ENCODE measurements at regions not wholly inside any gene's neighbourhood (a gene's known extent, or its start where the extent isn't known, plus 50 kb on each side); places are given as distances from the start of the nearest gene placed in this dataset.

DNA sequence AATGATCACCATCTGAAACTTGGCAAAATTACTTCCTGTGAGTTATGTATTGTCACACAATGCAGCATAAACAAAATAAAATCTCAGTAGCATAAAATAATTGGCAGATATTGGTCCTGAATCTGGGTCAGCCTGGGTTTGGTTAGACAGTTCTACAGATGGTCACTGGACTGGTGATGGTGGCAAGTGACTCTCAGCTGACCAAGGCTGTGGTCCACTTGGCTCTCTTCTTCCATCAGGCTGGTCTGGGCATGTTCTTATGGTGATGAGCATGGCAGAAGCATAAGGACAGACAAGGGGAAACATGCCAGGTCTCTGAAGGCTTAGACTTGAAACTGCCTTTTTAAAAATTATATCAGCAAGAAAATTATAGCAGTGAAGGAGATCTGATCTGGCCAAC, 1205.0 kb upstream of the EPHA6 start:
- dilution Hi-C loops (cut with MboI; ENCODE audit: extremely low pct_ligation_motif_present, low sequenced_read_pairs) = no loop called here
- no peaks in the 10 kb centered on the region for H3K4me1 ChIP-seq (ENCODE audit: control insufficient read depth, extremely low read depth, insufficient read depth, low read length)

GRCh38 chr3:95612611-95613010, 1201.8 kb upstream of the EPHA6 start:
- Histone ChIP-seq H4K20me1 (ENCODE audit: control insufficient read depth, extremely low read depth, insufficient read depth, low read length) (no peaks in the 10 kb centered on the region), H3K27me3 (ENCODE audit: control insufficient read depth, extremely low read depth, insufficient read depth, low read length) (no peaks in the 10 kb centered on the region), H3K9me1 (ENCODE audit: control insufficient read depth, extremely low read depth, insufficient read depth, low read length) (no peaks in the 10 kb centered on the region), H3K4me1 (ENCODE audit: control insufficient read depth, extremely low read depth, insufficient read depth, low read length) (no peaks in the 10 kb centered on the region), H3K9me3 (ENCODE audit: control insufficient read depth, low read depth, low read length) (no peaks in the 10 kb centered on the region), H3K27ac (ENCODE audit: control insufficient read depth, insufficient read depth, low read length) (no peak overlapping the region), H2AFZ (ENCODE audit: control insufficient read depth, low read length) (no peak overlapping the region), H3K9ac (ENCODE audit: control insufficient read depth, extremely low read depth, insufficient read depth, low read length) (no peak overlapping the region), H3K36me3 (ENCODE audit: control insufficient read depth in 2 of 2, extremely low read depth in 1 of 2, insufficient read depth in 2 of 2, low read length in 2 of 2) (no peaks in the 10 kb centered on the region), H3K4me3 (ENCODE audit: control insufficient read depth in 2 of 3, extremely low read depth in 1 of 3, insufficient read depth in 2 of 3, low read depth in 1 of 3, low read length in 3 of 3) (no peak overlapping the region), H3K79me2 (ENCODE audit: control insufficient read depth, insufficient read depth, low read length) (no peaks in the 10 kb centered on the region), H3K4me2 (ENCODE audit: control insufficient read depth, extremely low read depth, insufficient read depth, low read depth, low read length) (no peak overlapping the region)
- dilution Hi-C loops (cut with MboI; ENCODE audit: extremely low pct_ligation_motif_present, low sequenced_read_pairs) = no loop called here
- no peak for FAIRE-seq
- no peak for DNase-seq (ENCODE audit: low read depth, low spot score)
- TF ChIP-seq EZH2 (IDR thresholded peaks at IDR 0.05; ENCODE audit: low read length) = no peak
- TF ChIP-seq, protein P1, sequence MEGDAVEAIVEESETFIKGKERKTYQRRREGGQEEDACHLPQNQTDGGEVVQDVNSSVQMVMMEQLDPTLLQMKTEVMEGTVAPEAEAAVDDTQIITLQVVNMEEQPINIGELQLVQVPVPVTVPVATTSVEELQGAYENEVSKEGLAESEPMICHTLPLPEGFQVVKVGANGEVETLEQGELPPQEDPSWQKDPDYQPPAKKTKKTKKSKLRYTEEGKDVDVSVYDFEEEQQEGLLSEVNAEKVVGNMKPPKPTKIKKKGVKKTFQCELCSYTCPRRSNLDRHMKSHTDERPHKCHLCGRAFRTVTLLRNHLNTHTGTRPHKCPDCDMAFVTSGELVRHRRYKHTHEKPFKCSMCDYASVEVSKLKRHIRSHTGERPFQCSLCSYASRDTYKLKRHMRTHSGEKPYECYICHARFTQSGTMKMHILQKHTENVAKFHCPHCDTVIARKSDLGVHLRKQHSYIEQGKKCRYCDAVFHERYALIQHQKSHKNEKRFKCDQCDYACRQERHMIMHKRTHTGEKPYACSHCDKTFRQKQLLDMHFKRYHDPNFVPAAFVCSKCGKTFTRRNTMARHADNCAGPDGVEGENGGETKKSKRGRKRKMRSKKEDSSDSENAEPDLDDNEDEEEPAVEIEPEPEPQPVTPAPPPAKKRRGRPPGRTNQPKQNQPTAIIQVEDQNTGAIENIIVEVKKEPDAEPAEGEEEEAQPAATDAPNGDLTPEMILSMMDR (optimal IDR thresholded peaks at IDR 0.05 in 1 of 3, IDR thresholded peaks at IDR 0.05 in 1 of 3, conservative IDR thresholded peaks at IDR 0.05 in 1 of 3; ENCODE audit: extremely low read depth in 1 of 3, insufficient read depth in 2 of 3, low read length in 3 of 3) = no peak

More for the DNA sequence above, 1205.0 kb upstream of the EPHA6 start:
- Histone ChIP-seq H3K4me2 (ENCODE audit: control insufficient read depth, extremely low read depth, insufficient read depth, low read depth, low read length) (no peak overlapping the region), H3K9me1 (ENCODE audit: control insufficient read depth, extremely low read depth, insufficient read depth, low read length) (no peaks in the 10 kb centered on the region), H3K9ac (ENCODE audit: control insufficient read depth, extremely low read depth, insufficient read depth, low read length) (no peak overlapping the region), H3K27ac (ENCODE audit: control insufficient read depth, insufficient read depth, low read length) (no peak overlapping the region), H3K27me3 (ENCODE audit: control insufficient read depth, extremely low read depth, insufficient read depth, low read length) (no peaks in the 10 kb centered on the region), H4K20me1 (ENCODE audit: control insufficient read depth, extremely low read depth, insufficient read depth, low read length) (no peaks in the 10 kb centered on the region), H2AFZ (ENCODE audit: control insufficient read depth, low read length) (no peak overlapping the region), H3K36me3 (ENCODE audit: control insufficient read depth in 2 of 2, extremely low read depth in 1 of 2, insufficient read depth in 2 of 2, low read length in 2 of 2) (no peaks in the 10 kb centered on the region), H3K79me2 (ENCODE audit: control insufficient read depth, insufficient read depth, low read length) (no peaks in the 10 kb centered on the region), H3K9me3 (ENCODE audit: control insufficient read depth, low read depth, low read length) (no peaks in the 10 kb centered on the region), H3K4me3 (ENCODE audit: control insufficient read depth in 2 of 3, extremely low read depth in 1 of 3, insufficient read depth in 2 of 3, low read depth in 1 of 3, low read length in 3 of 3) (no peak overlapping the region)
- no peak for DNase-seq (ENCODE audit: low read depth, low spot score)
- no peak for FAIRE-seq
- no peak for TF ChIP-seq EZH2 (IDR thresholded peaks at IDR 0.05; ENCODE audit: low read length)
- TF ChIP-seq, protein P1 (optimal IDR thresholded peaks at IDR 0.05 in 1 of 3, IDR thresholded peaks at IDR 0.05 in 1 of 3, conservative IDR thresholded peaks at IDR 0.05 in 1 of 3; ENCODE audit: extremely low read depth in 1 of 3, insufficient read depth in 2 of 3, low read length in 3 of 3) = no peak

All from keratinocyte (primary cell).